GM23338 (cell line): ENCODE measurements at regions not wholly inside any gene's neighbourhood (a gene's known extent, or its start where the extent isn't known, plus 50 kb on each side); places are given as distances from the start of the nearest gene placed in this dataset.

Experiments
- EZH2 ChIP-seq: fragments of 200-600 bp; sonication (generic); IDR thresholded peaks from one replicate; pipeline ENCODE4 v1.8.0; 2017; ENCODE audit warnings: antibody characterized with exemption, mild to moderate bottlenecking, low read depth; ENCODE audit not compliant: unreplicated experiment
- POLR2AphosphoS5 ChIP-seq: IDR thresholded peaks from 2 replicates; pipeline ENCODE4 v1.6.1; 2016; ENCODE audit warnings: antibody characterized with exemption, low read depth
- TF ChIP-seq, protein P1 (sequence below), 2 experiments: fragments of 200-600 bp in 1 of 2; sonication (generic) in 1 of 2; conservative IDR thresholded peaks; 2 replicates each; pipeline versions ENCODE4 v1.5.1 to v1.6.1; 2016 to 2017; ENCODE audit warnings: antibody characterized with exemption in 2 of 2, low read depth in 2 of 2, mild to moderate bottlenecking in 2 of 2, moderate library complexity in 1 of 2

DNA sequence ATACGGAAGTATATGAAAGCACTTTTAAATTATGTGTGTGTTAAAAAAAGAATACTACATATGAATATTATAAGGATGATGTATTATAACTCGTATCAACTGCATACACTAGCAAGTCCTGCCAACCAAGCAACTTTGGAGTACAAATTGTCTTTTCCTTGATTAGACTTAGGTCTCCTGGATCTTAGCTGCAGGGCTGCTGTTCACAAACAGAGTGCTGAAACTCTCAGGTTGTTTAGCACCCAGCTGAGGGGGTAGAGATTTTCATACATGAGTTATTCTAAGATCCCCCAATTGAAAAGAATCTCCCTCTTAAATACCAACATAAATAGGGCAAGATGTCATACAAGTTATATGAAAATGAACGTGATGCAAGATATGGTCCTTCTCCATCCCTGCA, 149.8 kb upstream of the TNC start:
- TF ChIP-seq, protein P1, sequence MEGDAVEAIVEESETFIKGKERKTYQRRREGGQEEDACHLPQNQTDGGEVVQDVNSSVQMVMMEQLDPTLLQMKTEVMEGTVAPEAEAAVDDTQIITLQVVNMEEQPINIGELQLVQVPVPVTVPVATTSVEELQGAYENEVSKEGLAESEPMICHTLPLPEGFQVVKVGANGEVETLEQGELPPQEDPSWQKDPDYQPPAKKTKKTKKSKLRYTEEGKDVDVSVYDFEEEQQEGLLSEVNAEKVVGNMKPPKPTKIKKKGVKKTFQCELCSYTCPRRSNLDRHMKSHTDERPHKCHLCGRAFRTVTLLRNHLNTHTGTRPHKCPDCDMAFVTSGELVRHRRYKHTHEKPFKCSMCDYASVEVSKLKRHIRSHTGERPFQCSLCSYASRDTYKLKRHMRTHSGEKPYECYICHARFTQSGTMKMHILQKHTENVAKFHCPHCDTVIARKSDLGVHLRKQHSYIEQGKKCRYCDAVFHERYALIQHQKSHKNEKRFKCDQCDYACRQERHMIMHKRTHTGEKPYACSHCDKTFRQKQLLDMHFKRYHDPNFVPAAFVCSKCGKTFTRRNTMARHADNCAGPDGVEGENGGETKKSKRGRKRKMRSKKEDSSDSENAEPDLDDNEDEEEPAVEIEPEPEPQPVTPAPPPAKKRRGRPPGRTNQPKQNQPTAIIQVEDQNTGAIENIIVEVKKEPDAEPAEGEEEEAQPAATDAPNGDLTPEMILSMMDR (conservative IDR thresholded peaks at IDR 0.05; ENCODE audit: low read depth in 2 of 2), result no peak
- TF ChIP-seq EZH2 (no peak), POLR2AphosphoS5 (no peak)
